ENCODE measurements at regions not wholly inside any gene's neighbourhood (a gene's known extent, or its start where the extent isn't known, plus 50 kb on each side); places are given as distances from the start of the nearest gene placed in this dataset.

DNA sequence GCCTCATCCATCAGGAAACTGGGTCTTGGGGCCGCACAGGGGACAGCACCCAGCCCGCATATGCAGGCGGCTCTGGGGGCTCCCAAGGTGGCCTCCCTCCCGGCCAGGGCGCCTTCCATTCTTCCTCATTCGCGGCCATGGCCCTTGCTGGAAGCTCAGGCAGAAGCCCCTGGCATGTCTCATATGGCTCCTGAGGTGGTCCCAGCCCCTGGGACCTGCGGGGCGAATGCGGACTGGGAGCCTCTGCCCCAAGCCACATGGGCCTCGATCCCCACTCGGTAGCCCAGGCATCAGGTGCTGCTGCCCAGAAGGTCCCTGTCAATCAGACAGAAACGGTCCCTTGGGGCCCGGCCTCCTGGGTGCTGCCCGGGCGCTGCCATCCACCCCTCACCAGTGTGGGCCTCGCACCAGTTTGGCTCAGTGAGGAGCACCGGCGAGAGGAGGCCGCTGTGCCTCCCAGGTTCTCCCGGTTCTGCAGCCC, 301.6 kb downstream of the TEX29 start:
- TF ChIP-seq, protein P1, sequence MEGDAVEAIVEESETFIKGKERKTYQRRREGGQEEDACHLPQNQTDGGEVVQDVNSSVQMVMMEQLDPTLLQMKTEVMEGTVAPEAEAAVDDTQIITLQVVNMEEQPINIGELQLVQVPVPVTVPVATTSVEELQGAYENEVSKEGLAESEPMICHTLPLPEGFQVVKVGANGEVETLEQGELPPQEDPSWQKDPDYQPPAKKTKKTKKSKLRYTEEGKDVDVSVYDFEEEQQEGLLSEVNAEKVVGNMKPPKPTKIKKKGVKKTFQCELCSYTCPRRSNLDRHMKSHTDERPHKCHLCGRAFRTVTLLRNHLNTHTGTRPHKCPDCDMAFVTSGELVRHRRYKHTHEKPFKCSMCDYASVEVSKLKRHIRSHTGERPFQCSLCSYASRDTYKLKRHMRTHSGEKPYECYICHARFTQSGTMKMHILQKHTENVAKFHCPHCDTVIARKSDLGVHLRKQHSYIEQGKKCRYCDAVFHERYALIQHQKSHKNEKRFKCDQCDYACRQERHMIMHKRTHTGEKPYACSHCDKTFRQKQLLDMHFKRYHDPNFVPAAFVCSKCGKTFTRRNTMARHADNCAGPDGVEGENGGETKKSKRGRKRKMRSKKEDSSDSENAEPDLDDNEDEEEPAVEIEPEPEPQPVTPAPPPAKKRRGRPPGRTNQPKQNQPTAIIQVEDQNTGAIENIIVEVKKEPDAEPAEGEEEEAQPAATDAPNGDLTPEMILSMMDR (conservative IDR thresholded peaks at IDR 0.05): no peak
- no peak for TF ChIP-seq EZH2 (IDR thresholded peaks at IDR 0.05; ENCODE audit: low read depth)

Measured in PC-9 (cell line).